ENCODE measurements at regions not wholly inside any gene's neighbourhood (a gene's known extent, or its start where the extent isn't known, plus 50 kb on each side); places are given as distances from the start of the nearest gene placed in this dataset.

- H3K9me3 ChIP-seq (ENCODE audit: control insufficient read depth, insufficient read depth, low read length): no peaks in the 10 kb centered on the region
- H3K4me2 ChIP-seq (ENCODE audit: low read length): no peak overlapping the region
- H3K4me1 ChIP-seq (ENCODE audit: control insufficient read depth, low read length): no peaks in the 10 kb centered on the region
- H3K27me3 ChIP-seq (ENCODE audit: control insufficient read depth, low read length): no peaks in the 10 kb centered on the region
- H3K79me2 ChIP-seq (ENCODE audit: control insufficient read depth, low read length): no peaks in the 10 kb centered on the region
- H4K20me1 ChIP-seq (ENCODE audit: control insufficient read depth, insufficient read depth, low read depth, low read length): no peaks in the 10 kb centered on the region
- H3K9me2 ChIP-seq (replicated peaks; ENCODE audit: control insufficient read depth, low read length): no peaks in the 10 kb centered on the region
- H3F3A ChIP-seq (ENCODE audit: control insufficient read depth, insufficient read depth): no peaks in the 10 kb centered on the region
- TF ChIP-seq CTCF (IDR thresholded peaks at IDR 0.05; ENCODE audit: low read depth, low read length, poor library complexity, severe bottlenecking) (no peak), EZH2phosphoT487 (IDR thresholded peaks at IDR 0.05; ENCODE audit: borderline replicate concordance, low read length) (no peak)
- H3K36me3 ChIP-seq (ENCODE audit: control insufficient read depth, low read length): no peaks in the 10 kb centered on the region
- no peak overlapping the region for H3K27ac ChIP-seq (ENCODE audit: low read depth, low read length)
- H3K4me3 ChIP-seq (ENCODE audit: low read length): no peak overlapping the region
These were observed 337.9 kb upstream of the KCNMB2 start for GRCh38 chr3:178198329-178198728.

- Histone ChIP-seq H4K20me1 (ENCODE audit: control insufficient read depth, insufficient read depth, low read depth, low read length) (no peaks in the 10 kb centered on the region), H3K4me1 (ENCODE audit: control insufficient read depth, low read length) (no peaks in the 10 kb centered on the region), H3K9me3 (ENCODE audit: control insufficient read depth, insufficient read depth, low read length) (no peaks in the 10 kb centered on the region), H3K9me2 (replicated peaks; ENCODE audit: control insufficient read depth, low read length) (no peaks in the 10 kb centered on the region; the same call in 1 of the 2 replicates), H3K4me2 (ENCODE audit: low read length) (no peak overlapping the region), H3K79me2 (ENCODE audit: control insufficient read depth, low read length) (no peaks in the 10 kb centered on the region), H3F3A (ENCODE audit: control insufficient read depth, insufficient read depth) (no peaks in the 10 kb centered on the region), H3K27me3 (ENCODE audit: control insufficient read depth, low read length) (no peaks in the 10 kb centered on the region), H3K36me3 (ENCODE audit: control insufficient read depth, low read length) (no peaks in the 10 kb centered on the region), H3K4me3 (ENCODE audit: low read length) (no peak overlapping the region), H3K27ac (ENCODE audit: low read depth, low read length) (no peak overlapping the region)
- TF ChIP-seq EZH2phosphoT487 (IDR thresholded peaks at IDR 0.05; ENCODE audit: borderline replicate concordance, low read length) (no peak), CTCF (IDR thresholded peaks at IDR 0.05; ENCODE audit: low read depth, low read length, poor library complexity, severe bottlenecking) (no peak)
These were observed 335.9 kb upstream of the KCNMB2 start for GRCh38 chr3:178200316-178200715.

GRCh38 chr3:178201714-178202113 lies 334.5 kb upstream of the KCNMB2 start:
- TF ChIP-seq EZH2phosphoT487 (IDR thresholded peaks at IDR 0.05; ENCODE audit: borderline replicate concordance, low read length) (no peak), CTCF (IDR thresholded peaks at IDR 0.05; ENCODE audit: low read depth, low read length, poor library complexity, severe bottlenecking) (no peak)
- Histone ChIP-seq H3F3A (ENCODE audit: control insufficient read depth, insufficient read depth) (no peaks in the 10 kb centered on the region), H3K4me1 (ENCODE audit: control insufficient read depth, low read length) (no peaks in the 10 kb centered on the region), H3K79me2 (ENCODE audit: control insufficient read depth, low read length) (no peaks in the 10 kb centered on the region), H3K9me2 (replicated peaks; ENCODE audit: control insufficient read depth, low read length) (no peaks in the 10 kb centered on the region; the same call in 1 of the 2 replicates), H3K27ac (ENCODE audit: low read depth, low read length) (no peak overlapping the region), H4K20me1 (ENCODE audit: control insufficient read depth, insufficient read depth, low read depth, low read length) (no peaks in the 10 kb centered on the region), H3K27me3 (ENCODE audit: control insufficient read depth, low read length) (no peaks in the 10 kb centered on the region), H3K36me3 (ENCODE audit: control insufficient read depth, low read length) (no peaks in the 10 kb centered on the region), H3K4me2 (ENCODE audit: low read length) (no peak overlapping the region), H3K4me3 (ENCODE audit: low read length) (no peak overlapping the region), H3K9me3 (ENCODE audit: control insufficient read depth, insufficient read depth, low read length) (no peaks in the 10 kb centered on the region)

- Histone ChIP-seq H3K9me3 (ENCODE audit: control insufficient read depth, insufficient read depth, low read length) (no peaks in the 10 kb centered on the region), H3K4me1 (ENCODE audit: control insufficient read depth, low read length) (no peaks in the 10 kb centered on the region), H3K9me2 (replicated peaks; ENCODE audit: control insufficient read depth, low read length) (no peaks in the 10 kb centered on the region; the same call in 1 of the 2 replicates), H3K27me3 (ENCODE audit: control insufficient read depth, low read length) (no peaks in the 10 kb centered on the region), H3K4me3 (ENCODE audit: low read length) (no peak overlapping the region), H3K79me2 (ENCODE audit: control insufficient read depth, low read length) (no peaks in the 10 kb centered on the region), H4K20me1 (ENCODE audit: control insufficient read depth, insufficient read depth, low read depth, low read length) (no peaks in the 10 kb centered on the region), H3K27ac (ENCODE audit: low read depth, low read length) (no peak overlapping the region), H3F3A (ENCODE audit: control insufficient read depth, insufficient read depth) (no peaks in the 10 kb centered on the region), H3K4me2 (ENCODE audit: low read length) (no peak overlapping the region), H3K36me3 (ENCODE audit: control insufficient read depth, low read length) (no peaks in the 10 kb centered on the region)
- TF ChIP-seq CTCF (IDR thresholded peaks at IDR 0.05; ENCODE audit: low read depth, low read length, poor library complexity, severe bottlenecking): no peak
- TF ChIP-seq EZH2phosphoT487 (IDR thresholded peaks at IDR 0.05; ENCODE audit: borderline replicate concordance, low read length): no peak
These were observed 334.0 kb upstream of the KCNMB2 start for GRCh38 chr3:178202194-178202593.
